ENCODE measurements at regions not wholly inside any gene's neighbourhood (a gene's known extent, or its start where the extent isn't known, plus 50 kb on each side); places are given as distances from the start of the nearest gene placed in this dataset.

GRCh38 chr11:32178692-32179091, 87.8 kb downstream of the RCN1 start:
- WGBS (ENCODE audit: insufficient coverage): 50% methylated on average over 6 of the region's 7 CpGs
- H3K9me3 Mint-ChIP-seq: no peaks in the 10 kb centered on the region
- POLR2A ChIA-PET: no interaction called here
- no peaks in the 10 kb centered on the region for H3K4me1 ChIP-seq (ENCODE audit: control insufficient read depth in 1 of 2, extremely low read depth in 1 of 2, insufficient read depth in 2 of 2, low read length in 2 of 2)
- CTCF ChIA-PET: interaction anchor here in 1 of 2 donors (4.7 kb wide), 1 partner anchor 126 kb away, joined by 77 read pairs; no protein-coding TSS in a partner anchor
- H3K27me3 ChIP-seq (replicated peaks in 1 of 2; ENCODE audit: control insufficient read depth in 2 of 2, extremely low read depth in 1 of 2, insufficient read depth in 2 of 2, low read length in 1 of 2): peaks cover 0 to 2% of the 10 kb centered on the region in 2 experiments
- H3K27ac ChIP-seq (ENCODE audit: low read length): no peak overlapping the region
- no peaks in the 10 kb centered on the region for H3K9me3 ChIP-seq
- ATAC-seq (replicated peaks in 1 of 4) (no peak), DNase-seq (no peak)
- H3K4me3 Mint-ChIP-seq: no peak overlapping the region
- H3K4me1 Mint-ChIP-seq: no peaks in the 10 kb centered on the region
- peaks cover 7 to 21% of the 10 kb centered on the region in 2 donors for H3K27me3 Mint-ChIP-seq
- H3K36me3 Mint-ChIP-seq: no peaks in the 10 kb centered on the region
- no peaks in the 10 kb centered on the region for H3K36me3 ChIP-seq (ENCODE audit: control insufficient read depth in 2 of 2, extremely low read depth in 1 of 2, insufficient read depth in 1 of 2, low read length in 1 of 2)
- no peak overlapping the region for H3K4me3 ChIP-seq (ENCODE audit: control insufficient read depth in 1 of 2, extremely low read depth in 1 of 2, low read length in 1 of 2)
- H3K27ac Mint-ChIP-seq: no peak overlapping the region

GRCh38 chr11:32183512-32183911, 92.6 kb downstream of the RCN1 start:
- POLR2A ChIA-PET: no interaction called here
- 80% methylated on average over 1 of the region's 3 CpGs for WGBS (ENCODE audit: insufficient coverage)
- DNase-seq (no peak), ATAC-seq (replicated peaks in 1 of 4) (no peak)
- Mint-ChIP-seq H3K9me3 (no peaks in the 10 kb centered on the region), H3K4me3 (no peak overlapping the region), H3K27ac (no peak overlapping the region), H3K27me3 (peaks cover 14% of the 10 kb centered on the region in 2 donors), H3K4me1 (no peaks in the 10 kb centered on the region), H3K36me3 (no peaks in the 10 kb centered on the region)
- Histone ChIP-seq H3K36me3 (ENCODE audit: control insufficient read depth in 2 of 2, extremely low read depth in 1 of 2, insufficient read depth in 1 of 2, low read length in 1 of 2) (no peaks in the 10 kb centered on the region), H3K27ac (ENCODE audit: low read length) (no peak overlapping the region), H3K4me3 (ENCODE audit: control insufficient read depth in 1 of 2, extremely low read depth in 1 of 2, low read length in 1 of 2) (no peak overlapping the region), H3K27me3 (replicated peaks in 1 of 2; ENCODE audit: control insufficient read depth in 2 of 2, extremely low read depth in 1 of 2, insufficient read depth in 2 of 2, low read length in 1 of 2) (peaks cover 0 to 10% of the 10 kb centered on the region in 2 experiments), H3K4me1 (ENCODE audit: control insufficient read depth in 1 of 2, extremely low read depth in 1 of 2, insufficient read depth in 2 of 2, low read length in 2 of 2) (no peaks in the 10 kb centered on the region), H3K9me3 (no peaks in the 10 kb centered on the region)
- CTCF ChIA-PET: interaction anchor here in 1 of 2 donors (2.3 kb wide), 1 partner anchor 8 kb away, joined by 14 read pairs; no protein-coding TSS in a partner anchor

- POLR2A ChIA-PET: no interaction called here
- Histone ChIP-seq H3K27ac (ENCODE audit: low read length) (no peak overlapping the region), H3K4me3 (ENCODE audit: control insufficient read depth in 1 of 2, extremely low read depth in 1 of 2, low read length in 1 of 2) (no peak overlapping the region), H3K4me1 (ENCODE audit: control insufficient read depth in 1 of 2, extremely low read depth in 1 of 2, insufficient read depth in 2 of 2, low read length in 2 of 2) (no peaks in the 10 kb centered on the region), H3K27me3 (replicated peaks in 1 of 2; ENCODE audit: control insufficient read depth in 2 of 2, extremely low read depth in 1 of 2, insufficient read depth in 2 of 2, low read length in 1 of 2) (peaks cover 0 to 16% of the 10 kb centered on the region in 2 experiments), H3K9me3 (no peaks in the 10 kb centered on the region), H3K36me3 (ENCODE audit: control insufficient read depth in 2 of 2, extremely low read depth in 1 of 2, insufficient read depth in 1 of 2, low read length in 1 of 2) (no peaks in the 10 kb centered on the region)
- Mint-ChIP-seq H3K4me3 (no peak overlapping the region), H3K36me3 (no peaks in the 10 kb centered on the region), H3K27me3 (peaks cover 9 to 19% of the 10 kb centered on the region in 2 donors), H3K27ac (no peak overlapping the region), H3K4me1 (no peaks in the 10 kb centered on the region), H3K9me3 (no peaks in the 10 kb centered on the region)
- CTCF ChIA-PET: interaction anchor here in 1 of 2 donors (2.3 kb wide), 1 partner anchor 8 kb away, joined by 14 read pairs; no protein-coding TSS in a partner anchor
- 69% methylated on average over 5 of the region's 6 CpGs for WGBS (ENCODE audit: insufficient coverage)
- ATAC-seq (replicated peaks in 1 of 4) (no peak), DNase-seq (no peak)
Measured at GRCh38 chr11:32184041-32184722, 93.3 kb downstream of the RCN1 start.

- ATAC-seq (replicated peaks in 1 of 4): no peak
- Histone ChIP-seq H3K4me3 (ENCODE audit: control insufficient read depth in 1 of 2, extremely low read depth in 1 of 2, low read length in 1 of 2) (no peak overlapping the region), H3K27ac (ENCODE audit: low read length) (no peak overlapping the region), H3K9me3 (no peaks in the 10 kb centered on the region), H3K36me3 (ENCODE audit: control insufficient read depth in 2 of 2, extremely low read depth in 1 of 2, insufficient read depth in 1 of 2, low read length in 1 of 2) (no peaks in the 10 kb centered on the region), H3K27me3 (replicated peaks in 1 of 2; ENCODE audit: control insufficient read depth in 2 of 2, extremely low read depth in 1 of 2, insufficient read depth in 2 of 2, low read length in 1 of 2) (peaks cover 0 to 14% of the 10 kb centered on the region in 2 experiments), H3K4me1 (ENCODE audit: control insufficient read depth in 1 of 2, extremely low read depth in 1 of 2, insufficient read depth in 2 of 2, low read length in 2 of 2) (no peaks in the 10 kb centered on the region)
- WGBS (ENCODE audit: insufficient coverage): 88% methylated on average over 4 of the region's 10 CpGs
- peaks cover 9 to 15% of the 10 kb centered on the region in 2 donors for H3K27me3 Mint-ChIP-seq
- no peaks in the 10 kb centered on the region for H3K9me3 Mint-ChIP-seq
- no peak for DNase-seq
- CTCF ChIA-PET: interaction anchor here in 1 of 2 donors (2.3 kb wide), 1 partner anchor 9 kb away, joined by 14 read pairs; no protein-coding TSS in a partner anchor
- peak overlapping the region in 1 of 2 donors; percentile 2 for H3K27ac Mint-ChIP-seq
- POLR2A ChIA-PET: no interaction called here
- H3K4me3 Mint-ChIP-seq: no peak overlapping the region
- H3K36me3 Mint-ChIP-seq: no peaks in the 10 kb centered on the region
- no peaks in the 10 kb centered on the region for H3K4me1 Mint-ChIP-seq
Measured at GRCh38 chr11:32184723-32185376, 94.0 kb downstream of the RCN1 start.

- Mint-ChIP-seq H3K9me3 (no peaks in the 10 kb centered on the region), H3K4me1 (no peaks in the 10 kb centered on the region), H3K27me3 (peaks cover 5 to 18% of the 10 kb centered on the region in 2 donors), H3K36me3 (no peaks in the 10 kb centered on the region), H3K27ac (no peak overlapping the region), H3K4me3 (no peak overlapping the region)
- no peaks in the 10 kb centered on the region for H3K9me3 ChIP-seq
- no peak overlapping the region for H3K27ac ChIP-seq (ENCODE audit: low read length)
- ATAC-seq (replicated peaks in 1 of 4): no peak
- no peak overlapping the region for H3K4me3 ChIP-seq (ENCODE audit: control insufficient read depth in 1 of 2, extremely low read depth in 1 of 2, low read length in 1 of 2)
- POLR2A ChIA-PET: no interaction called here
- CTCF ChIA-PET: no interaction called here
- H3K27me3 ChIP-seq (replicated peaks in 1 of 2; ENCODE audit: control insufficient read depth in 2 of 2, extremely low read depth in 1 of 2, insufficient read depth in 2 of 2, low read length in 1 of 2): peaks cover 0 to 14% of the 10 kb centered on the region in 2 experiments
- no peak for DNase-seq
- no peaks in the 10 kb centered on the region for H3K4me1 ChIP-seq (ENCODE audit: control insufficient read depth in 1 of 2, extremely low read depth in 1 of 2, insufficient read depth in 2 of 2, low read length in 2 of 2)
- 70% methylated on average over 1 of the region's 2 CpGs for WGBS (ENCODE audit: insufficient coverage)
- H3K36me3 ChIP-seq (ENCODE audit: control insufficient read depth in 2 of 2, extremely low read depth in 1 of 2, insufficient read depth in 1 of 2, low read length in 1 of 2): no peaks in the 10 kb centered on the region
Measured at GRCh38 chr11:32186118-32186517, 95.2 kb downstream of the RCN1 start.

GRCh38 chr11:32187111-32187510, 96.2 kb downstream of the RCN1 start:
- DNase-seq (no peak), ATAC-seq (replicated peaks in 1 of 4) (no peak)
- Mint-ChIP-seq H3K27me3 (peaks cover 8 to 18% of the 10 kb centered on the region in 2 donors), H3K27ac (no peak overlapping the region), H3K4me1 (no peaks in the 10 kb centered on the region), H3K36me3 (no peaks in the 10 kb centered on the region), H3K4me3 (no peak overlapping the region), H3K9me3 (no peaks in the 10 kb centered on the region)
- Histone ChIP-seq H3K27ac (ENCODE audit: low read length) (no peak overlapping the region), H3K27me3 (replicated peaks in 1 of 2; ENCODE audit: control insufficient read depth in 2 of 2, extremely low read depth in 1 of 2, insufficient read depth in 2 of 2, low read length in 1 of 2) (peaks cover 0 to 14% of the 10 kb centered on the region in 2 experiments), H3K4me1 (ENCODE audit: control insufficient read depth in 1 of 2, extremely low read depth in 1 of 2, insufficient read depth in 2 of 2, low read length in 2 of 2) (no peaks in the 10 kb centered on the region), H3K4me3 (ENCODE audit: control insufficient read depth in 1 of 2, extremely low read depth in 1 of 2, low read length in 1 of 2) (no peak overlapping the region), H3K36me3 (ENCODE audit: control insufficient read depth in 2 of 2, extremely low read depth in 1 of 2, insufficient read depth in 1 of 2, low read length in 1 of 2) (no peaks in the 10 kb centered on the region), H3K9me3 (no peaks in the 10 kb centered on the region)
- POLR2A ChIA-PET: no interaction called here
- CTCF ChIA-PET: no interaction called here

Data from T-cell (primary cell).